NCI-H1694 treated with DMSO at 0.1 percent for 48 hours (cell line): ENCODE measurements at regions not wholly inside any gene's neighbourhood (a gene's known extent, or its start where the extent isn't known, plus 50 kb on each side); places are given as distances from the start of the nearest gene placed in this dataset.

Experiments
- DNase-seq: peaks from one replicate; lab custom pipeline; 2025; lab: John Stamatoyannopoulos, UW

DNA sequence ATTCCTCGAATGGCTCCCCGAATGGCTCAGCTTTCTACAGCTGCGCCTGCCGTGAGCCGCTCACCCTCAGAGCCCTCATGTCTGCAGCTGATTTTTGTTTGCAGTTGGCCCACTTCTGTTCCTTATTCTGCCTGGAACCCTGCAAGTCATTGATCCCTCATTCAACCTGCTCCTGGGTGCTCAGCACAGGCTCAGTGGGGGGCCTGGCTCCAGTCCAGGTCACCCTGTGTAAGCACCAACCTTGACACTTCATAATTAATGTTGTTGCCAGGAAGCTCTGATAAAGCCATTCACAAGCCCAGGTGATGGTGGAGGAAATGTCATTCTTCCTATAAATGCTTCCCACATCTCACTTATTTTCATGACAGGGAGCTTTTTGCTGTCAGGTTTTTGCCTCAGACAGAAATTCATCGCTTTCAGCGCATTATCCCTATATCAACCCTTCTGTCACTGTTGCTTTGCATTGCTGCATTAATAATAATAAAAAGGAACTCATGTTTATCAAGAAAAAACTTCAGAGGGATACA, 85.7 kb downstream of the F11 start:
- DNase-seq: no peak

DNA sequence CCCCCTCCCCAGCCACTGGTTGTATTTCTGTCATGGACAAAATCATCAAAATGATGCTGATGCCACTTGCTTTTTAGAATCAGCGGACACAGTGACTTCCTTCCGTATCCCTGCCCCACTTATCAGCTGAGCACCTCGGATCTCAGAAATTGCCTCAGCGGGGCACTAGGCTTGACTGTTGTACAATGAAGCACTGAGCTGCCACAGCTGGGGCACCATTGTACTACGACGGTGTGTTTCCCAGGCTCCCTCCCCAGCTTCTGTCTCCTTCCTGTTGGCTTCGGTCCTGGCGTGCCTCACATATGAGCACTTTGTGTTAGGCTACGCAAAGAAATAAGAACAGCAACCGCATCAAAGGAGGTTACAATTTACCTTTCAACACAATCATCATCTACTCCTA, 82.4 kb downstream of the F11 start:
- no peak for DNase-seq

DNA sequence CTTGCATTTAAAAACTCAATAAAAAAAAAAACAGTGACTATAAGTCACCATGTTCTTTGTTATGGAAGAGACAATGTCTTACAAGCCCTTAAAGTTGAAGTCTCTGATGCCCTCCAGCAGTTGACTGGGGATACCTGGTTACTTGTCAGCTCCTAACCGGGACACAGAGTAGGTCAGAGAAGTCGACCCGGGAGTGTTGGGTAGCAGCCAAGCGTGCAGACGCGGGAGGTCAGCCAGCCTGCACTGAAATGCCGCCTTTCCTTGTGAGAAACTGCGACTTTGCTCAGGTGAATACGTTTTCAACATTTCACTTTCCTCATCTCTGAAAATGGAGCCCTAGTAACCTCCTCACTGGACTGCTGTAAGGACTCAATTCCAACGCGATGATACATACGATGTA, 81.8 kb downstream of the F11 start:
- DNase-seq: no peak

DNA sequence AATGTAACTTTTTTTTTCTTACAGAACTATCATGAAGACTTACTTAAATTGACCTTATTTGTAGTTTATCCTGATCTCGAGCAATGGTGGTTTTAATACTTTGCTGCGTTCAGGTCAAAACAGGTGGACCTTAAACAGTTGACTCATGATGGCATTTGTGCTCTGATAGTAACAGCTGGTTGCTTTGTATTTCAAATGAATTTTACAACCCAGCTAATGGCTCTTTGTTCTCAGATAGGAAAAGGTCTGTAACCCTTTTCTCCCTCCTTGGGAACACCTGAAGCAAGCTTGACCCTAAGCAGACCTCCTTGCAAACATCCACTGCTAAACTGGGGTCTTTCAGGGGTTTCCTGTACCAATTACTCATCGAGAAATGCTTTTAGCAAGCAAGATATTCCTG, 79.2 kb downstream of the F11 start:
- DNase-seq: no peak

DNA sequence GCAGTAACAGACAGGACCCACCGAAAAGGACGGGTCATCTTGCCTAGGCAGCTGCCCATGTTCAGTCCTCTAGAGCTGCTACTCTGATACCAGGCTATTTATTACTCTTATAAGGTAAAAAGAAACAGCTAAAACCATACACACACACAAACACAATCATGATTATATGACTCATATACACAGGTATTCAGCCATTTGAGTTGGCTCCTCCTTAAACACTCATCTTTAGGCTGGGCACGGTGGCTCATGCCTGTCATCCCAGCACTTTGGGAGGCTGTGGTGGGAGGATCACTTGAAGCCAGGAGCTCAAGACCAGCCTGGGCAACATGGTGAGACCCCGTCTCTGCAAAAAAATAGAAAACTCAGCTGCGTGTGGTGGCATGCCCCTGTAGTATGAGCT, 76.6 kb downstream of the F11 start:
- no peak for DNase-seq

DNA sequence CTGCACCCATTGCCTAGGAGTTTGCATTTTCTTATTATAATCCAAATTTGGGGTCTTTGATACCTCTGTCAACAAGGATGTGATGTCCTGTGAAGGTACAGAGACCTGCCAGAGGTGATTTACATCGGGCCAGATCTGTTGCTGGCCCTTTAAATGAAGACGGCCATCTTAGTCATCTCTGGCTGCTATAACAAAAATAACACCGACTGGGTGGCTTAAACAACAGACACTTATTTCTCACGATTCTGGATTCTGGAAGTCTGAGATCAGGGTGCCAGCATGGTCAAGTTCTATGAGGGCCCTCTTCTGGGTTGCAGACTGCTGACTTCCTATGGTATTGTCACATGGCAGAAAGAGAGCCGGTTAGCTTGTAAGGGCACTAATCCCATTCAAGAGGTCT, 75.7 kb downstream of the F11 start:
- no peak for DNase-seq
